Stimulated activated CD8-positive, alpha-beta memory T cell treated with anti-CD3 and anti-CD28 coated beads, Interleukin-7, amount 100 ng/mL, for 48 hours (primary cell): ENCODE measurements at regions not wholly inside any gene's neighbourhood (a gene's known extent, or its start where the extent isn't known, plus 50 kb on each side); places are given as distances from the start of the nearest gene placed in this dataset.

Experiments
- DNase-seq, 2 donors: peaks; one replicate each; pipeline ENCODE4 v3.0.0-alpha.2; 2020; ENCODE audit warnings: low read depth in 1 of 2; ENCODE audit errors: extremely low read depth in 1 of 2

GRCh38 chr6:14966096-14966905 lies 279.6 kb upstream of the JARID2 start:
- DNase-seq, result no peak

GRCh38 chr6:14966906-14967711 lies 278.8 kb upstream of the JARID2 start:
- no peak for DNase-seq

- DNase-seq, result no peak
These were observed 277.7 kb upstream of the JARID2 start for GRCh38 chr6:14968056-14968637.

GRCh38 chr6:14969126-14969525 lies 276.7 kb upstream of the JARID2 start:
- no peak for DNase-seq

- no peak for DNase-seq
These were observed 273.3 kb upstream of the JARID2 start for GRCh38 chr6:14972379-14973067.

- DNase-seq, result no peak
These were observed 271.5 kb upstream of the JARID2 start for GRCh38 chr6:14974372-14974771.

GRCh38 chr6:14974792-14975470 lies 270.9 kb upstream of the JARID2 start:
- no peak for DNase-seq

- DNase-seq, result no peak
These were observed 270.4 kb upstream of the JARID2 start for GRCh38 chr6:14975471-14975817.

GRCh38 chr6:14977747-14978382 lies 268.0 kb upstream of the JARID2 start:
- no peak for DNase-seq

- DNase-seq, result no peak
These were observed 263.9 kb upstream of the JARID2 start for GRCh38 chr6:14981960-14982359.

GRCh38 chr6:14983599-14984518 lies 262.0 kb upstream of the JARID2 start:
- DNase-seq, result no peak

- DNase-seq, result no peak
These were observed 261.4 kb upstream of the JARID2 start for GRCh38 chr6:14984519-14984853.

- DNase-seq, result no peak
These were observed 260.5 kb upstream of the JARID2 start for GRCh38 chr6:14985366-14985765.

GRCh38 chr6:14986370-14986769 lies 259.5 kb upstream of the JARID2 start:
- no peak for DNase-seq

GRCh38 chr6:14987490-14987889 lies 258.4 kb upstream of the JARID2 start:
- DNase-seq, result no peak

GRCh38 chr6:14992382-14992781 lies 253.5 kb upstream of the JARID2 start:
- DNase-seq, result no peak

- no peak for DNase-seq
These were observed 250.7 kb upstream of the JARID2 start for GRCh38 chr6:14995208-14995607.

GRCh38 chr6:14995966-14996602 lies 249.8 kb upstream of the JARID2 start:
- no peak for DNase-seq

- DNase-seq, result no peak
These were observed 249.0 kb upstream of the JARID2 start for GRCh38 chr6:14996892-14997291.
